HepG2 (cell line): ENCODE measurements at regions not wholly inside any gene's neighbourhood (a gene's known extent, or its start where the extent isn't known, plus 50 kb on each side); places are given as distances from the start of the nearest gene placed in this dataset.

Experiments used
- NR2F2 ChIP-seq: IDR thresholded peaks from 2 replicates; pipeline ENCODE4 v1.6.1; 2012; ENCODE audit warnings: low read depth, inconsistent platforms, borderline replicate concordance
- PAXIP1 ChIP-seq: sonication (generic); formaldehyde crosslinking; conservative IDR thresholded peaks from 2 replicates; pipeline ENCODE4 v1.4.0; 2020; ENCODE audit warnings: mild to moderate bottlenecking, missing genetic modification reagents, moderate library complexity
- TARDBP ChIP-seq: sonication (generic); formaldehyde crosslinking; IDR thresholded peaks from 2 replicates; pipeline ENCODE4 v1.8.0; 2022; ENCODE audit warnings: mild to moderate bottlenecking, missing genetic modification reagents
- ZBTB39 ChIP-seq: sonication (generic); formaldehyde crosslinking; IDR thresholded peaks from 2 replicates; pipeline ENCODE4 v1.5.0; 2020; ENCODE audit warnings: missing genetic modification reagents
- ZNF121 ChIP-seq: sonication (generic); formaldehyde crosslinking; IDR thresholded peaks from 2 replicates; pipeline ENCODE4 v1.5.0; 2020; ENCODE audit warnings: mild to moderate bottlenecking, missing genetic modification reagents
- ZNF605 ChIP-seq: sonication (generic); formaldehyde crosslinking; IDR thresholded peaks from 2 replicates; pipeline ENCODE4 v1.8.0; 2022; ENCODE audit warnings: mild to moderate bottlenecking, missing genetic modification reagents
- ZNF674 ChIP-seq: sonication (generic); formaldehyde crosslinking; IDR thresholded peaks from 2 replicates; pipeline ENCODE4 v1.5.0; 2020; ENCODE audit warnings: low read depth, mild to moderate bottlenecking, missing genetic modification reagents
- ZNF776 ChIP-seq: sonication (generic); formaldehyde crosslinking; IDR thresholded peaks from 2 replicates; pipeline ENCODE4 v1.4.0; 2020; ENCODE audit warnings: mild to moderate bottlenecking, missing genetic modification reagents

GRCh38 chr9:1490341-1491232, 440.4 kb downstream of the DMRT2 start (continued):
- no peak for TF ChIP-seq PAXIP1 (CRISPR knock-in tag)
- no peak for TF ChIP-seq TARDBP
- TF ChIP-seq ZNF605 (CRISPR knock-in tag) = no peak
- no peak for TF ChIP-seq NR2F2
- no peak for TF ChIP-seq ZNF674 (CRISPR knock-in tag)
- no peak for TF ChIP-seq ZBTB39 (CRISPR knock-in tag)
- TF ChIP-seq ZNF121 (CRISPR knock-in tag) = no peak
- TF ChIP-seq ZNF776 (CRISPR knock-in tag) = no peak
